OCI-LY3 (cell line): ENCODE measurements at regions not wholly inside any gene's neighbourhood (a gene's known extent, or its start where the extent isn't known, plus 50 kb on each side); places are given as distances from the start of the nearest gene placed in this dataset.

ENCODE experiments used
- H2AFZ ChIP-seq: fragments of 200-600, 300-600 bp; shearing (Covaris generic); 2 replicates; pipeline ENCODE4 v1.6.0; 2014; ENCODE audit warnings: antibody characterized with exemption, low read depth, low read length
- H3K27ac ChIP-seq: fragments of 200-600, 300-600 bp; sonication (generic); 2 replicates; pipeline ENCODE4 v1.5.1; 2014; ENCODE audit warnings: mild to moderate bottlenecking, low read length, moderate library complexity, mixed read lengths
- H3K27me3 ChIP-seq: fragments of 200-600, 300-600 bp; sonication (generic); 2 replicates; pipeline ENCODE4 v1.6.1; 2014; ENCODE audit warnings: low read depth, low read length, mixed read lengths
- H3K36me3 ChIP-seq: fragments of 200-600, 300-600 bp; sonication (generic); replicated peaks from 2 replicates; pipeline ENCODE3; 2014; ENCODE audit warnings: low read depth, low read length, mixed read lengths
- H3K4me1 ChIP-seq: fragments of 300-600, 200-600 bp; sonication (generic); 2 replicates; pipeline ENCODE4 v1.6.1; 2014; ENCODE audit warnings: low read length, mixed read lengths
- H3K4me2 ChIP-seq: fragments of 200-600, 300-600 bp; sonication (generic); 2 replicates; pipeline ENCODE4 v1.6.1; 2014; ENCODE audit warnings: low read length, mixed read lengths
- H3K4me3 ChIP-seq: fragments of 300-600, 200-600 bp; sonication (generic); 2 replicates; pipeline ENCODE4 v1.5.1; 2014; ENCODE audit warnings: antibody characterized with exemption, mild to moderate bottlenecking, low read length, moderate library complexity
- H3K79me2 ChIP-seq: fragments of 300-600, 200-600 bp; shearing (Covaris generic); 2 replicates; pipeline ENCODE4 v1.6.1; 2014; ENCODE audit warnings: mild to moderate bottlenecking, low read length, mixed read lengths
- H3K9ac ChIP-seq: fragments of 300-600, 200-600 bp; shearing (Covaris generic); 2 replicates; pipeline ENCODE4 v1.6.0; 2014; ENCODE audit warnings: mild to moderate bottlenecking, low read length, moderate library complexity
- H3K9me3 ChIP-seq: fragments of 200-600, 300-600 bp; shearing (Covaris generic); 2 replicates; pipeline ENCODE4 v1.6.1; 2014; ENCODE audit warnings: low read length, mixed read lengths; ENCODE audit not compliant: insufficient read depth
- H4K20me1 ChIP-seq: fragments of 200-600, 300-600 bp; sonication (generic); 2 replicates; pipeline ENCODE4 v1.6.1; 2016; ENCODE audit warnings: low read length, mixed read lengths; ENCODE audit not compliant: insufficient read depth
- CTCF ChIP-seq: fragments of 200-600, 300-600 bp; sonication (generic); IDR thresholded peaks from 2 replicates; pipeline ENCODE4 v1.5.1; 2014; ENCODE audit warnings: antibody characterized with exemption, low read length, low read depth
- EZH2phosphoT487 ChIP-seq: fragments of 200-600 bp; shearing (Covaris generic); IDR thresholded peaks from 2 replicates; pipeline ENCODE4 v1.6.1; 2018; ENCODE audit warnings: antibody characterized with exemption, mixed run types, low read depth

GRCh38 chr1:209229494-209230061 is 353.9 kb upstream of the CAMK1G start:
- H3K9ac ChIP-seq = no peak overlapping the region
- H3K4me1 ChIP-seq = no peaks in the 10 kb centered on the region
- no peaks in the 10 kb centered on the region for H3K36me3 ChIP-seq
- no peak overlapping the region for H3K4me2 ChIP-seq
- no peaks in the 10 kb centered on the region for H4K20me1 ChIP-seq
- no peak overlapping the region for H2AFZ ChIP-seq
- H3K27me3 ChIP-seq = peaks cover 6% of the 10 kb centered on the region; the same call in 1 of the 2 replicates
- no peaks in the 10 kb centered on the region for H3K79me2 ChIP-seq
- no peak overlapping the region for H3K4me3 ChIP-seq
- H3K9me3 ChIP-seq = no peaks in the 10 kb centered on the region
- TF ChIP-seq CTCF (no peak), EZH2phosphoT487 (no peak)
- no peak overlapping the region for H3K27ac ChIP-seq

- Histone ChIP-seq H3K9me3 (no peaks in the 10 kb centered on the region), H3K4me1 (no peaks in the 10 kb centered on the region)
Measured at GRCh38 chr1:209230314-209230713, 353.2 kb upstream of the CAMK1G start.

GRCh38 chr1:209231476-209232156 is 351.9 kb upstream of the CAMK1G start:
- Histone ChIP-seq H2AFZ (no peak overlapping the region), H3K9ac (no peak overlapping the region), H3K4me1 (no peaks in the 10 kb centered on the region), H3K79me2 (no peaks in the 10 kb centered on the region), H3K4me3 (no peak overlapping the region), H3K36me3 (no peaks in the 10 kb centered on the region), H3K4me2 (no peak overlapping the region), H4K20me1 (no peaks in the 10 kb centered on the region), H3K27ac (no peak overlapping the region), H3K27me3 (peaks cover 3% of the 10 kb centered on the region; the same call in 1 of the 2 replicates), H3K9me3 (no peaks in the 10 kb centered on the region)
- no peak for TF ChIP-seq EZH2phosphoT487
- no peak for TF ChIP-seq CTCF

More at GRCh38 chr1:209230314-209230713, 353.2 kb upstream of the CAMK1G start:
- H3K27me3 ChIP-seq = peaks cover 3% of the 10 kb centered on the region; the same call in 1 of the 2 replicates
- H3K27ac ChIP-seq = no peak overlapping the region
- no peaks in the 10 kb centered on the region for H3K36me3 ChIP-seq
- H3K9ac ChIP-seq = no peak overlapping the region
- H2AFZ ChIP-seq = no peak overlapping the region
- H4K20me1 ChIP-seq = no peaks in the 10 kb centered on the region
- no peaks in the 10 kb centered on the region for H3K79me2 ChIP-seq
- H3K4me3 ChIP-seq = no peak overlapping the region
- H3K4me2 ChIP-seq = no peak overlapping the region
- TF ChIP-seq CTCF = no peak

GRCh38 chr1:209232197-209232596 is 351.3 kb upstream of the CAMK1G start:
- Histone ChIP-seq H3K27me3 (peaks cover 9% of the 10 kb centered on the region; the same call in 1 of the 2 replicates), H2AFZ (no peak overlapping the region), H3K4me3 (no peak overlapping the region), H3K4me1 (no peaks in the 10 kb centered on the region), H3K27ac (no peak overlapping the region), H4K20me1 (no peaks in the 10 kb centered on the region), H3K79me2 (no peaks in the 10 kb centered on the region), H3K4me2 (no peak overlapping the region), H3K9ac (no peak overlapping the region), H3K9me3 (no peaks in the 10 kb centered on the region), H3K36me3 (no peaks in the 10 kb centered on the region)
- TF ChIP-seq CTCF = no peak
